ENCODE measurements at regions not wholly inside any gene's neighbourhood (a gene's known extent, or its start where the extent isn't known, plus 50 kb on each side); places are given as distances from the start of the nearest gene placed in this dataset.
"Not testable (repeated sequence)": the region's sequence is repeated elsewhere in the genome, so short reads cannot be mapped to it uniquely, and the experiment has no call there.

GRCh38 chr13:111434578-111435159 lies 114.2 kb downstream of the TEX29 start:
- Histone ChIP-seq H3K4me1 (no peaks in the 10 kb centered on the region), H3K27ac (no peak overlapping the region), H3K4me3 (no peak overlapping the region), H3K9me3 (no peaks in the 10 kb centered on the region), H3K27me3 (peaks cover 7% of the 10 kb centered on the region), H3K36me3 (no peaks in the 10 kb centered on the region)
- DNase-seq, result no peak
- TF ChIP-seq, protein P1, sequence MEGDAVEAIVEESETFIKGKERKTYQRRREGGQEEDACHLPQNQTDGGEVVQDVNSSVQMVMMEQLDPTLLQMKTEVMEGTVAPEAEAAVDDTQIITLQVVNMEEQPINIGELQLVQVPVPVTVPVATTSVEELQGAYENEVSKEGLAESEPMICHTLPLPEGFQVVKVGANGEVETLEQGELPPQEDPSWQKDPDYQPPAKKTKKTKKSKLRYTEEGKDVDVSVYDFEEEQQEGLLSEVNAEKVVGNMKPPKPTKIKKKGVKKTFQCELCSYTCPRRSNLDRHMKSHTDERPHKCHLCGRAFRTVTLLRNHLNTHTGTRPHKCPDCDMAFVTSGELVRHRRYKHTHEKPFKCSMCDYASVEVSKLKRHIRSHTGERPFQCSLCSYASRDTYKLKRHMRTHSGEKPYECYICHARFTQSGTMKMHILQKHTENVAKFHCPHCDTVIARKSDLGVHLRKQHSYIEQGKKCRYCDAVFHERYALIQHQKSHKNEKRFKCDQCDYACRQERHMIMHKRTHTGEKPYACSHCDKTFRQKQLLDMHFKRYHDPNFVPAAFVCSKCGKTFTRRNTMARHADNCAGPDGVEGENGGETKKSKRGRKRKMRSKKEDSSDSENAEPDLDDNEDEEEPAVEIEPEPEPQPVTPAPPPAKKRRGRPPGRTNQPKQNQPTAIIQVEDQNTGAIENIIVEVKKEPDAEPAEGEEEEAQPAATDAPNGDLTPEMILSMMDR (IDR thresholded peaks at IDR 0.05), result no peak
- intact Hi-C loops (cut with DNase I), result no loop called here
- no peak for ATAC-seq

DNA sequence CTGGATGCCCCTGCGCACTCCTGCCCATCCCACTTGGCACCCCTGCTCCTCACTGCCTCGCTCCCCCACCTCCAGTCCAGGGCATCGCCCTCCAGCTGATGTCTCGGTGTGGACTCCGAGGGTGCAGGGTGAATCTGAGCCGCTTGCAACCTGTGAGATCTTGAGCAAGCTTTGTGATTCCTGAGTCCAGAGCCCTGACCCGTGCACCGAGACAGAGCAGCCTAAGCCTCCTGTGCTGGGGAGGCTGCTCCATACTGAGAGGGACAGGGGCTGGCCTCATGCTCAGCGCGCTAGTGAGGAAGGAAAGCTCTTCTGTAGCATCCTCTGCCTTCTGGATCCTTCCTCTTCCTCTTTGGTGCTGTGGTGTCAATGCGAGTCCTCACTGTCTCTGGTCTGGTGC lies 116.0 kb downstream of the TEX29 start:
- no peaks in the 10 kb centered on the region for H3K36me3 ChIP-seq
- ATAC-seq (no peak), DNase-seq (no peak)
- no peaks in the 10 kb centered on the region for H3K9me3 ChIP-seq
- H3K4me1 ChIP-seq, result no peaks in the 10 kb centered on the region
- intact Hi-C loops (cut with DNase I), result no loop called here
- H3K27me3 ChIP-seq, result peaks cover 7% of the 10 kb centered on the region
- H3K27ac ChIP-seq, result no peak overlapping the region
- TF ChIP-seq, protein P1 (IDR thresholded peaks at IDR 0.05), result no peak
- H3K4me3 ChIP-seq, result no peak overlapping the region

DNA sequence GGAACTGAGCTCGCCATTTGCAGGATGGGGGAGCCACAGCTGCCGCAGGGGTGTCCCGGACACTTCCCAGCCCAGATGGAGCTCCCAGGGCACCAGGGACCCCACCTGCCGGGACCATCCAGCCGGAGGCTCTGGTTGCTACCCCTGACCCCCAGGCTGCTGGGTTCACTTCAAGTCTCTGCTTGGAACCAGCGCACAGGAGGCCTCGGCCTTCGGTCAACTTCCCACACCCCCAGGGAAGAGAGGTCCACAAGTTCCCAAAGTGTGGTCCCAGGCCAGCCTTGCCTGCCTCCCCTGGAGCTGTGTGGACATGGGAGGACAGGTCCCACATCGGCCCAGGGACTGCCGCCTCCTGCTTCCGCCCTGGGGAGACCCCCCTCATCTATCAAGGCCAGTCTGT lies 117.0 kb downstream of the TEX29 start:
- ATAC-seq, result no peak
- DNase-seq, result no peak
- Histone ChIP-seq H3K27me3 (peaks cover 7% of the 10 kb centered on the region), H3K9me3 (no peaks in the 10 kb centered on the region), H3K27ac (no peak overlapping the region), H3K4me1 (no peaks in the 10 kb centered on the region), H3K36me3 (no peaks in the 10 kb centered on the region), H3K4me3 (no peak overlapping the region)
- intact Hi-C loops (cut with DNase I), result no loop called here
- TF ChIP-seq, protein P1 (IDR thresholded peaks at IDR 0.05), result no peak

- H3K4me1 ChIP-seq, result no peaks in the 10 kb centered on the region
These were observed 117.6 kb downstream of the TEX29 start for GRCh38 chr13:111437856-111438547.

GRCh38 chr13:111440492-111440891 lies 120.0 kb downstream of the TEX29 start:
- DNase-seq; H3K4me1 ChIP-seq; H3K4me3 ChIP-seq; H3K36me3 ChIP-seq; intact Hi-C loops (cut with DNase I); ATAC-seq; H3K27me3 ChIP-seq; H3K27ac ChIP-seq; H3K9me3 ChIP-seq: not testable (repeated sequence)
- TF ChIP-seq, protein P1 (IDR thresholded peaks at IDR 0.05), result peak; percentile 22

More at GRCh38 chr13:111437856-111438547, 117.6 kb downstream of the TEX29 start:
- intact Hi-C loops (cut with DNase I), result no loop called here
- TF ChIP-seq, protein P1 (IDR thresholded peaks at IDR 0.05), result no peak
- ATAC-seq (no peak), DNase-seq (no peak)
- peaks cover 7% of the 10 kb centered on the region for H3K27me3 ChIP-seq
- H3K9me3 ChIP-seq, result no peaks in the 10 kb centered on the region
- H3K4me3 ChIP-seq, result no peak overlapping the region
- H3K36me3 ChIP-seq, result no peaks in the 10 kb centered on the region
- no peak overlapping the region for H3K27ac ChIP-seq

Data from upper lobe of right lung (tissue), 1 donor.